NB4 (cell line): ENCODE measurements at regions not wholly inside any gene's neighbourhood (a gene's known extent, or its start where the extent isn't known, plus 50 kb on each side); places are given as distances from the start of the nearest gene placed in this dataset.
A peak's percentile ranks its signal among the peaks of the same experiment; 100 is the strongest.
"Not testable (repeated sequence)": the region's sequence is repeated elsewhere in the genome, so short reads cannot be mapped to it uniquely, and the experiment has no call there.

ENCODE experiments used
- DNase-seq: peaks from one replicate; pipeline ENCODE4 v3.0.0; 2010; ENCODE audit warnings: low read depth
- H3K4me3 ChIP-seq: one replicate; pipeline ENCODE4 v1.5.1; 2011; ENCODE audit warnings: mild to moderate bottlenecking, low read depth, low read length, moderate library complexity
- MYC ChIP-seq: IDR thresholded peaks from 2 replicates; pipeline ENCODE4 v1.6.1; 2011; ENCODE audit warnings: low read depth, low read length
- POLR2A ChIP-seq: IDR thresholded peaks from 2 replicates; pipeline ENCODE4 v1.6.1; 2011; ENCODE audit warnings: mild to moderate bottlenecking; ENCODE audit not compliant: insufficient read length; ENCODE audit errors: extremely low read depth
- TF ChIP-seq, protein P1 (sequence below): IDR thresholded peaks from one replicate; pipeline ENCODE4 v1.5.1; 2012; ENCODE audit warnings: low read depth, low read length
- TF ChIP-seq, protein P2 (sequence below): IDR thresholded peaks from 2 replicates; pipeline ENCODE4 v1.6.1; 2011; ENCODE audit warnings: low read depth, low read length

DNA sequence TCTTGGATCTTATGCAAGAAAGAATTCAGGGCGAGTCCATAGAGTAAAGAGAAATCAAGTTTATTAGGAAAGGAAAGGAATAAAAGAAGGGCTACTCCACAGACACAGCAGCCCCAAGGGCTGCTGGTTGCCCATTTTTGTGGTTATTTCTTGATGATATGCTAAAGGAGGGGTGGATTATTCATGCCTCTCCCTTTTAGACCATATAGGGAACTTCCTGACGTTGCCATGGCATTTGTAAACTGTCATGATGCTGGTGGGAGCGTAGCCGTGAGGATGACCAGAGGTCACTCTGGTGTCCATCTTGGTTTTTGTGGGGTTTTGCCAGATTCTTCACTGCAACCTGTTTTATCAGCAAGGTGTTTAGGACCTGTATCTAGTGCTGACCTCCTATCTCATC lies 115.4 kb upstream of the CARD11 start:
- no peak overlapping the region for H3K4me3 ChIP-seq
- no peak for DNase-seq
- TF ChIP-seq MYC (no peak), POLR2A (no peak)
- TF ChIP-seq, protein P1, sequence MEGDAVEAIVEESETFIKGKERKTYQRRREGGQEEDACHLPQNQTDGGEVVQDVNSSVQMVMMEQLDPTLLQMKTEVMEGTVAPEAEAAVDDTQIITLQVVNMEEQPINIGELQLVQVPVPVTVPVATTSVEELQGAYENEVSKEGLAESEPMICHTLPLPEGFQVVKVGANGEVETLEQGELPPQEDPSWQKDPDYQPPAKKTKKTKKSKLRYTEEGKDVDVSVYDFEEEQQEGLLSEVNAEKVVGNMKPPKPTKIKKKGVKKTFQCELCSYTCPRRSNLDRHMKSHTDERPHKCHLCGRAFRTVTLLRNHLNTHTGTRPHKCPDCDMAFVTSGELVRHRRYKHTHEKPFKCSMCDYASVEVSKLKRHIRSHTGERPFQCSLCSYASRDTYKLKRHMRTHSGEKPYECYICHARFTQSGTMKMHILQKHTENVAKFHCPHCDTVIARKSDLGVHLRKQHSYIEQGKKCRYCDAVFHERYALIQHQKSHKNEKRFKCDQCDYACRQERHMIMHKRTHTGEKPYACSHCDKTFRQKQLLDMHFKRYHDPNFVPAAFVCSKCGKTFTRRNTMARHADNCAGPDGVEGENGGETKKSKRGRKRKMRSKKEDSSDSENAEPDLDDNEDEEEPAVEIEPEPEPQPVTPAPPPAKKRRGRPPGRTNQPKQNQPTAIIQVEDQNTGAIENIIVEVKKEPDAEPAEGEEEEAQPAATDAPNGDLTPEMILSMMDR: no peak
- TF ChIP-seq, protein P2, sequence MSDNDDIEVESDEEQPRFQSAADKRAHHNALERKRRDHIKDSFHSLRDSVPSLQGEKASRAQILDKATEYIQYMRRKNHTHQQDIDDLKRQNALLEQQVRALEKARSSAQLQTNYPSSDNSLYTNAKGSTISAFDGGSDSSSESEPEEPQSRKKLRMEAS: no peak

DNA sequence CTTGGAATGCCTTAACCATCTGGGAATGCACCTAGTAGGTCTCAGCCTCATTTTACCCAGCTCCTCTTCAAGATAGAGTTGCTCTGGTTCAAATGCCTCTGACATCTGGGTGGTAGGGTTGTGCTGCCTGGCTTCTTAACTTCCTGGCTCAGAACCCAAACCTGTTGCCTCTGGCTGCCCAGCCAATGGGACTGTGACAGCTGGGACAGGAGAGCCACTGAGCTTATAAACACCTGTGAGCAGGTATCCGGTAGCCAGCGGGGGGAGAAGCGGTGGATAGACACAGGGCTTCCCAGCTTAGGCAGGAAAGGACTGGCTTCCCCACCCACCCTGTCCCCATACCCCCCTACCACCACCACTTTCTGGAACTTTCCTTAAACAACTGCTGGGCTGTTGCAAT lies 115.8 kb upstream of the CARD11 start:
- TF ChIP-seq MYC: no peak
- no peak overlapping the region for H3K4me3 ChIP-seq
- no peak for DNase-seq

DNA sequence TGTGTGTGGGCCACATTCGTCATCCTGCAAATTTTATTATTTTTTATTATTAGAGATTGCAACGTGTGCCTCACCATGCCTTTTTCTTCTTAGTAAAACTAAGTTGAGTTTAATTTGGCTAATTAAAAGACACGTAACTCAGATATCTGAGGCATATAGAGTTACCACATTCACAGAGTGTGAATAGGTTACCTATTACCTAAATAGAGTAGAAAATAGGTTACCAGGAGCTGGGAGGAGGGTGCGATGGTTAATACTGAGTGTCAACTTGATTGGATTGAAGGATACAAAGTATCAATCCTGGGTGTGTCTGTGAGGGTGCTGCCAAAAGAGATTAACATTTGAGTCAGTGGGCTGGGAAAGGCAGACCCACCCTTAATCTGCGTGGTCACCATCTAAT lies 116.3 kb upstream of the CARD11 start:
- not testable (repeated sequence) for DNase-seq, H3K4me3 ChIP-seq

DNA sequence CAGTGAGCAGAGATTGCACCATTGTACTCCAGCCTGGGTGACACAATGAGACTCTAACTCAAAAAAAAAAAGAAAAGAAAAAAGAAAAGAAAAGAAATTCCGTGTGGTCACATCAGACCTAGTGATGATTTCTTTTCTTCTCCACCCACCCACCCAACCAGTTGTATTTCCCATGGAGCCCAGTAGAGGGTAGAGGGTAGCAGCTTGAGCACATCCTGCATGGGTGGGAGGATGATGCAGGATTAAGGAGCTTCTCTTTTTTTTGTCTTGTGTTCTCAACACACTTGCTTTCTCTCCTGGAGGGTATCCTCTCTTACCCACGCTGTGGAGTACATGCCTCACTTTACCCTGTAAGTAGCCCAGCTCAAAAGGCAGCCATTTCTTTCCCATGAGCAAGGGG lies 118.6 kb upstream of the CARD11 start:
- peak; percentile 72 for DNase-seq
- TF ChIP-seq, protein P2: no peak
- TF ChIP-seq, protein P1: peak; percentile 59
- no peak overlapping the region for H3K4me3 ChIP-seq

DNA sequence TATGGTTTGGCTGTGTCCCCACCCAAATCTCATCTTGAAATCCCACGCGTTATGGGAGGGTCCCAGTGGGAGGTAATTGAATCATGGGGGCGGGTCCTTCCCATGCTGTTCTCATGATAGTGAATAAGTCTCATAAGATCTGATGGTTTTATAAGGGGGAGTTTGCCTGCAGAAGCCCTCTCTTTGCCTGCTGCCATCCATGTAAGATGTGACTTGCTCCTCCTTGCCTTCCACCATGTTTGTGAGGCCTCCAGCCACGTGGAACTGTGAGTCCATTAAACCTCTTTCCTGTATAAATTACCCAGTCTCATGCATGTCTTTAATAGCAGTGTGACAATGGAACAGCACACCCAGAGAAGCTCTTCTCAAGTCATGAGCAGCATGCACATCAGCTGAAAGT lies 119.1 kb upstream of the CARD11 start:
- H3K4me3 ChIP-seq, DNase-seq: not testable (repeated sequence)

DNA sequence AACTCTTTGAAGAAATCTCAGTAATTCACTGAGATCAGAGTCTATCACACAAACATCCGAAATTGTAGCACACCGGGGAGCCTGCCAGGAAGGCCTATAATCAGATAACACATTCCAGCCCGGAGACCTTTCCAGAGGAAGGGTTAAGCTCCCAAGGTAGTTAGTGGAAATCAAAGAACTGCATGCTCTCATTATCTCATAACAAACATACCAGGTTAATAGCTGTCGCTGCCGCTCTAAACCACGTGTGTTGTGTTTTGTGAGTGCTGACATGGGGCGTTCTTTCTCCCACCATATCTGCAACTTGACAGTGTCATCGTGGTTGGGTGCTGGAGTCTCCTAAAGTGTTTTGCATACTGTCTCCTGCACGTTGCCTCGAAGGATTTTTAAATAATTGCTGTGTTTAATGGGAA lies 120.7 kb upstream of the CARD11 start:
- DNase-seq: no peak
- H3K4me3 ChIP-seq: no peak overlapping the region

DNA sequence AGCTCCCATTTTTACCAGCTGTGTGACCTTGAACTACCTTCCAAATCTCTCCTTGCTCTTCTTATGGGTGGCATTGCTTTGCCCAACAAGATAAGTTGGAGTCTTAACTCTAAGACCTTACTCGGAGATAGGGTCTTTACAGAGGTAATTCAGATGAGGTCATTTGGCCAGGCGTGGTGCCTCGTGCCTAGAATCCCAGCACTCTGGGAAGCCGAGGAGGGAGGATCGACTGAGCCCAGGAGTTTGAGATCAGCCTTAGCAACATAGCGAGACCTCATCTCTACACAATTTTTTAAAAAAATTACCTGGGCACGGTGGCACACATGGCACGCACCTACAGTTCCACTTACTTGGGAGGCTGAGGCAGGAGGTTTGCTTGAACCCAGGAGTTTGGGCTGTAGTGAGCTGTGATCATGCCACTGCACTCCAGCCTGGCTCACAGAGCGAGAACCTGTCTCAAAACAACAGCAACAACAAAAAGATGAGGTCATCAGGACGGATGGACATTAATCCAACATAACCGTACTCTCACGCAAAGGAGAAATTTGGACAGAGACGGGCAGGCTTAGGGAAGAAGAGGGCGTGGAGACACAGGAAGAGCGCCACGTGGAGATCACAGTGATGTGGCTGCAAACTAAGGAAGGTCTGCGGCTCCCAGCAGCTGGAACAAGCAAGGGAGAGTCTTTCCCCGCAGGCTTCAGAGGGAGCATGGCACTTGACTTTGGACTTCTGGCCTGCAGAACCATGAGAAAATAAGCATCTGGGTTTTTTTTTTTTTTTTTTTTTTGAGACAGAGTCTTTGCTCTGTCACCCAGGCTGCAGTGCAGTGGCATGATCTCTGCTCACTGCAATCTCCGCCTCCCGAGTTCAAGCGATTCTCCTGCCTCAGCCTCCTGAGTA lies 122.3 kb upstream of the CARD11 start:
- no peak overlapping the region for H3K4me3 ChIP-seq
- TF ChIP-seq POLR2A (no peak), MYC (no peak)
- TF ChIP-seq, protein P1: no peak
- TF ChIP-seq, protein P2: no peak
- no peak for DNase-seq

More for the DNA sequence above, 120.7 kb upstream of the CARD11 start:
- TF ChIP-seq, protein P1: no peak
- TF ChIP-seq, protein P2: 0 out of 2 replicates have a peak, but pooled peaks have one; percentile 12
